ENCODE measurements at regions not wholly inside any gene's neighbourhood (a gene's known extent, or its start where the extent isn't known, plus 50 kb on each side); places are given as distances from the start of the nearest gene placed in this dataset. TPM values are rescaled to one million over a fixed set of nuclear protein-coding genes. Genes with fewer than 3 reads are reported as not detected.

GRCh38 chr5:7331131-7331530 is 64.8 kb upstream of the ADCY2 start:
- TF ChIP-seq REST (IDR thresholded peaks at IDR 0.05; ENCODE audit: insufficient replicate concordance, low read depth) (no peak), POLR2AphosphoS5 (IDR thresholded peaks at IDR 0.05; ENCODE audit: low read depth) (no peak), CTCF (IDR thresholded peaks at IDR 0.05; ENCODE audit: insufficient read depth, low read length) (no peak), GABPA (IDR thresholded peaks at IDR 0.05; ENCODE audit: low read depth) (no peak), SPI1 (IDR thresholded peaks at IDR 0.05; ENCODE audit: borderline replicate concordance, low read depth) (no peak)
- no peak for DNase-seq (ENCODE audit: low read depth in 1 of 2, low spot score in 1 of 2)
- Histone ChIP-seq H3K4me3 (replicated peaks; ENCODE audit: insufficient read depth, low read length) (no peak overlapping the region), H3K27me3 (ENCODE audit: insufficient read depth, poor library complexity, severe bottlenecking) (no peaks in the 10 kb centered on the region), H3K27ac (replicated peaks) (no peak overlapping the region)

Small RNA genes in the stretch of these regions (microRNA-seq; reads per million reads assigned to microRNA genes)
- not detected for gene MIR4278
